Colonic mucosa (tissue), 4 donors: ENCODE measurements at regions not wholly inside any gene's neighbourhood (a gene's known extent, or its start where the extent isn't known, plus 50 kb on each side); places are given as distances from the start of the nearest gene placed in this dataset.

Source experiments
- DNase-seq: peaks from one replicate; pipeline ENCODE4 v3.0.0-alpha.2; 2020
- H3K27ac ChIP-seq: fragments of 200-600 bp; one replicate; pipeline ENCODE4 v1.8.0; 2021
- H3K27me3 ChIP-seq: fragments of 200-600 bp; one replicate; pipeline ENCODE4 v1.8.0; 2021
- H3K36me3 ChIP-seq: fragments of 200-600 bp; one replicate; pipeline ENCODE4 v1.8.0; 2021
- H3K4me1 ChIP-seq: fragments of 200-600 bp; one replicate; pipeline ENCODE4 v1.8.0; 2021; ENCODE audit warnings: mild to moderate bottlenecking
- H3K4me3 ChIP-seq: fragments of 200-600 bp; one replicate; pipeline ENCODE4 v1.8.0; 2021
- H3K9ac ChIP-seq, 2 donors: one replicate each; pipeline ENCODE4 v1.7.0; 2013; ENCODE audit warnings: control low read depth in 2 of 2, low read depth in 2 of 2, low read length in 2 of 2
- H3K9me3 ChIP-seq: fragments of 200-600 bp; one replicate; pipeline ENCODE4 v1.8.0; 2021
- CTCF ChIP-seq: fragments of 200-600 bp; IDR thresholded peaks from one replicate; pipeline ENCODE4 v1.8.0; 2022; ENCODE audit warnings: antibody characterized with exemption, mild to moderate bottlenecking
- intact Hi-C: fragments of 100-400 bp; cut with DNase I; formaldehyde crosslinking; loops from one replicate; pipeline ENCODE4 v1.14.1; 2022
- donor health status: healthy.
- donor health status: DM: no; HTN: no; CAD: no.
- donor health status: DM: no; HTN: no; CAD: no.

GRCh38 chr3:59271971-59272370 lies 222.1 kb upstream of the CFAP20DC start:
- no peak for DNase-seq
- Histone ChIP-seq H3K4me1 (no peaks in the 10 kb centered on the region), H3K36me3 (no peaks in the 10 kb centered on the region), H3K4me3 (no peak overlapping the region), H3K9me3 (no peaks in the 10 kb centered on the region), H3K27ac (no peak overlapping the region), H3K27me3 (no peaks in the 10 kb centered on the region), H3K9ac (no peak overlapping the region)
- intact Hi-C loops: no loop called here
- no peak for TF ChIP-seq CTCF

- Histone ChIP-seq H3K4me1 (no peaks in the 10 kb centered on the region), H3K4me3 (no peak overlapping the region), H3K36me3 (no peaks in the 10 kb centered on the region), H3K9ac (no peak overlapping the region), H3K27me3 (no peaks in the 10 kb centered on the region), H3K9me3 (no peaks in the 10 kb centered on the region), H3K27ac (no peak overlapping the region)
- intact Hi-C loops: no loop called here
- DNase-seq: no peak
- no peak for TF ChIP-seq CTCF
These were observed 221.1 kb upstream of the CFAP20DC start for GRCh38 chr3:59270921-59271320.

GRCh38 chr3:59270209-59270608 lies 220.4 kb upstream of the CFAP20DC start:
- no peak for TF ChIP-seq CTCF
- H3K36me3 ChIP-seq: no peaks in the 10 kb centered on the region
- no peak overlapping the region for H3K27ac ChIP-seq
- intact Hi-C loops: no loop called here
- no peaks in the 10 kb centered on the region for H3K9me3 ChIP-seq
- no peak overlapping the region for H3K9ac ChIP-seq
- no peaks in the 10 kb centered on the region for H3K27me3 ChIP-seq
- H3K4me1 ChIP-seq: no peaks in the 10 kb centered on the region
- no peak for DNase-seq
- H3K4me3 ChIP-seq: no peak overlapping the region

GRCh38 chr3:59268170-59268569 lies 218.3 kb upstream of the CFAP20DC start:
- Histone ChIP-seq H3K4me3 (no peak overlapping the region), H3K27ac (no peak overlapping the region), H3K36me3 (no peaks in the 10 kb centered on the region), H3K9me3 (no peaks in the 10 kb centered on the region), H3K4me1 (no peaks in the 10 kb centered on the region), H3K9ac (no peak overlapping the region), H3K27me3 (no peaks in the 10 kb centered on the region)
- DNase-seq: no peak
- intact Hi-C loops: no loop called here
- TF ChIP-seq CTCF: no peak

GRCh38 chr3:59267021-59267420 lies 217.2 kb upstream of the CFAP20DC start:
- H3K9me3 ChIP-seq: no peaks in the 10 kb centered on the region
- H3K36me3 ChIP-seq: no peaks in the 10 kb centered on the region
- no peaks in the 10 kb centered on the region for H3K27me3 ChIP-seq
- no peak overlapping the region for H3K9ac ChIP-seq
- no peak for TF ChIP-seq CTCF
- no peak overlapping the region for H3K4me3 ChIP-seq
- DNase-seq: no peak
- no peaks in the 10 kb centered on the region for H3K4me1 ChIP-seq
- intact Hi-C loops: no loop called here
- no peak overlapping the region for H3K27ac ChIP-seq

- Histone ChIP-seq H3K27me3 (no peaks in the 10 kb centered on the region), H3K9me3 (no peaks in the 10 kb centered on the region), H3K36me3 (no peaks in the 10 kb centered on the region), H3K4me1 (no peaks in the 10 kb centered on the region), H3K27ac (no peak overlapping the region), H3K4me3 (no peak overlapping the region), H3K9ac (no peak overlapping the region)
- DNase-seq: no peak
- TF ChIP-seq CTCF: no peak
- intact Hi-C loops: no loop called here
These were observed 216.7 kb upstream of the CFAP20DC start for GRCh38 chr3:59266551-59266950.
